Ascending aorta (tissue), 2 donors: ENCODE measurements at regions not wholly inside any gene's neighbourhood (a gene's known extent, or its start where the extent isn't known, plus 50 kb on each side); places are given as distances from the start of the nearest gene placed in this dataset.

ENCODE experiments used
- DNase-seq, 2 donors: peaks; one replicate each; pipeline ENCODE4 v3.0.0-alpha.2; 2019; ENCODE audit warnings: low spot score in 2 of 2
- H3K27ac ChIP-seq, 2 donors: fragments of 200-600 bp; sonication (generic); one replicate each; pipeline ENCODE4 v1.5.1; 2016 to 2017; ENCODE audit warnings: mild to moderate bottlenecking in 1 of 2
- H3K27me3 ChIP-seq: fragments of 200-600 bp; sonication (generic); one replicate; pipeline ENCODE4 v1.5.1; 2017
- H3K36me3 ChIP-seq, 2 donors: fragments of 200-600 bp; sonication (generic); one replicate each; pipeline ENCODE4 v1.5.1; 2016
- H3K4me1 ChIP-seq, 2 donors: fragments of 200-600 bp; sonication (generic); one replicate each; pipeline ENCODE4 v1.5.1; 2016 to 2017; ENCODE audit warnings: mild to moderate bottlenecking in 1 of 2
- H3K4me3 ChIP-seq, 2 donors: fragments of 200-600 bp; sonication (generic); one replicate each; pipeline ENCODE4 v1.5.1; 2016 to 2017; ENCODE audit warnings: mild to moderate bottlenecking in 1 of 2
- H3K9me3 ChIP-seq, 2 donors: fragments of 200-600 bp; sonication (generic); one replicate each; pipeline ENCODE4 v1.5.1; 2016
- CTCF ChIP-seq, 3 experiments: fragments of 200-600 bp in 2 of 3; fragments of 450-650 bp in 1 of 3; sonication (generic) in 2 of 3; IDR thresholded peaks; one replicate each; pipeline ENCODE4 v1.5.1; 2016 to 2019; ENCODE audit warnings: antibody characterized with exemption in 3 of 3, mild to moderate bottlenecking in 1 of 3, moderate library complexity in 1 of 3
- intact Hi-C: fragments of 100-400 bp; cut with DNase I; formaldehyde crosslinking; loops from one replicate; pipeline ENCODE4 v1.15.1; 2023

- intact Hi-C loops = no loop called here
- no peaks in the 10 kb centered on the region for H3K36me3 ChIP-seq
- H3K27me3 ChIP-seq = no peaks in the 10 kb centered on the region
- H3K4me3 ChIP-seq = no peak overlapping the region
- H3K9me3 ChIP-seq = no peaks in the 10 kb centered on the region
- H3K4me1 ChIP-seq = no peaks in the 10 kb centered on the region
- DNase-seq = no peak
- TF ChIP-seq CTCF (IDR thresholded peaks at IDR 0.05) = no peak
- no peak overlapping the region for H3K27ac ChIP-seq
These were observed 225.1 kb downstream of the CBLN1 start for GRCh38 chr16:49056546-49056945.

DNA sequence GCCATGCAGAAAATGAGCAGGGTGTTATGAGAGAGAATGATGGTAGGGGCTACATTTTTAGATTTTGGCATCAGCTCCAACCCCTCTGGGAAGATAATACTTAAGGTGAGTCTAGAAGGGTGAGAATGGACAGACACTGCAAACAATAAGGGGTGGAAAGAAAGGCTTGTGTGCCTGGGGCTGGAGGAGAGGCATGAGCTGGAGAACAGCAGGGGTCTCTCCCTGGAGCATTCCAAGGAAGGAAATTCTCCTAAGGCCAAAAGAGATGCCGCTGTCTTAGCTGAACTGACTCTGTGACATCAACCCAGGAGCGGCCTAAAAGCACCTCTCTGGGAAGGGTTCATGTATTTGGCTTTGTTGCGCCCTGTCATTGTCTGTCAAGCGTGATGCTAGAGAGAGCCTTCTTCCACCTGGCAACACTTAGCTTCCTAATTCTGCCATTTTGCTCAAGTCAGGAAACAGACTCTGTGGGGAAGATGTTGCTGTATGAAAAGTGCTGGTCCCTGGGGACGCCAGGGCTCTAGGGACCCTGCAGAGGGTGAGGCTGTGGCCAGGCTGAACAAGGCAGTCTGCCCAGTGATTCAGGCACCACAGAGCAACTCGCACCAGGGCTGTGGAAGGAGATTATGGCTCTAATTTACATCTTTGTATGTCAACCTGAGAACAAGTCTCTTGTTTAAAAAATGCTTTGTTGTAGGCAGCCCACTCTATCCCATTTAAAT is 225.7 kb downstream of the CBLN1 start:
- H3K27ac ChIP-seq = no peak overlapping the region
- H3K9me3 ChIP-seq = no peaks in the 10 kb centered on the region
- TF ChIP-seq CTCF (IDR thresholded peaks at IDR 0.05) = no peak
- no peak for DNase-seq
- no peaks in the 10 kb centered on the region for H3K4me1 ChIP-seq
- no peak overlapping the region for H3K4me3 ChIP-seq
- no peaks in the 10 kb centered on the region for H3K27me3 ChIP-seq
- no peaks in the 10 kb centered on the region for H3K36me3 ChIP-seq
- intact Hi-C loops = no loop called here

DNA sequence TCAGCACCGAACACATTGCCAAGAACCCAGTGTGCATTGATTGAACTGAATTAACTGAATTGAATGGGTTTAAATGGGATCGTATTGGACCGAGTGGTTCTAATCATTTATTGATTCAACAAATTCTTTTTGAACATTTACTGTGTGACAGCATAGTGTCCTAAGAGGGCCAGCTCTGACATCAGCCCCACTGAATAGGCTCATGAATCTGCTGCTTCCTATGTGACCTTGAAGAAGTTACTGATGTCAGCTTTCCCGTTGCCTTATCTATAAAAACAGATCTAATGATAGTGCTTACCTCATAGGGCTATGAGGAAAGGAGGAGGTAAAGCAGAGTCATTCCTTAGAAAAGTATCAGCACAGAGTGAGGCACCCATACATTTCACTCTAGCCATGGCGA is 226.3 kb downstream of the CBLN1 start:
- Histone ChIP-seq H3K27ac (no peak overlapping the region), H3K27me3 (no peaks in the 10 kb centered on the region), H3K9me3 (no peaks in the 10 kb centered on the region), H3K36me3 (no peaks in the 10 kb centered on the region), H3K4me1 (no peaks in the 10 kb centered on the region), H3K4me3 (no peak overlapping the region)
- intact Hi-C loops = no loop called here
- DNase-seq = no peak
- TF ChIP-seq CTCF (IDR thresholded peaks at IDR 0.05) = no peak

DNA sequence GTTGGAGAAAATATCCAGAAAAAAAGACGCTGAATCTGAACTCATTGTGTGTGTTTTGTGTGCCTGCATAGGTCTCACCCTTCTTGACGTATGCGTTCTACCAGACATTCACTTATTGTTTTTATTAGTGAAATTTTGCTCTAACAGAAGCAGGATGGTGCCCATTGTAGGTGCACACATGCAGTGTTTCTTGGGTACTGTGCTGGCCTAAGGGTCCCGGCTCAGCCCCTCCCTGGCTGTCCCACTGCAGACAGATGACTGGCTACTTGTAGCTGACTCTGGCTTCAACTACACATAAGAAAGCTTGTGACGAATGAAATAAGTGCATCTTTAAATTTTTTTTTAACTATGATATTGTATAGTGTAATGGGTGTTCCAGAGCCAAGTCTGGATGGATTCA is 227.0 kb downstream of the CBLN1 start:
- Histone ChIP-seq H3K27ac (no peak overlapping the region), H3K4me3 (no peak overlapping the region), H3K36me3 (no peaks in the 10 kb centered on the region), H3K9me3 (no peaks in the 10 kb centered on the region), H3K27me3 (no peaks in the 10 kb centered on the region), H3K4me1 (no peaks in the 10 kb centered on the region)
- intact Hi-C loops = no loop called here
- no peak for DNase-seq
- TF ChIP-seq CTCF (IDR thresholded peaks at IDR 0.05) = no peak

DNA sequence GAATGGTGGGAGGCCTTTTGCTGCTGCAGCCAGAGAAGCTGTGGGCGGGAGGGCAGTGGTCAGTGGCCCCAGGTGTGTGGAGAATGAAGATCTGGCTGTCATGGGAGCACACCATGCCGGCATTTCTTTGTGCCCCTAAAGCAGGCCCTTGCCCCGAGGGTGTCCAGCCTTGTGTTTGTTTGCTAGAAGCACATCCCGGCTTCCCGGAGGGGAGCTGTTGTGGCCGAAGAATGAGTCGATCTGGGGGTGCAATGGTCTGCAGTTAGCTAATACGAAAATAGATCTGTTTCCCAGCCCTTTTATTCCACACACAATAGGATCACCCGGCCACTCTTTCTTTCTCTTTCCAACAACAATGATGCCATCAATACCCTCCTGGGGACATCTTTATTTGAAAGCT is 228.8 kb downstream of the CBLN1 start:
- Histone ChIP-seq H3K9me3 (no peaks in the 10 kb centered on the region), H3K4me3 (no peak overlapping the region), H3K27me3 (no peaks in the 10 kb centered on the region), H3K4me1 (no peaks in the 10 kb centered on the region), H3K36me3 (no peaks in the 10 kb centered on the region), H3K27ac (no peak overlapping the region)
- intact Hi-C loops = no loop called here
- DNase-seq = no peak
- no peak for TF ChIP-seq CTCF (IDR thresholded peaks at IDR 0.05)

- Histone ChIP-seq H3K4me1 (no peaks in the 10 kb centered on the region), H3K9me3 (no peaks in the 10 kb centered on the region), H3K27me3 (no peaks in the 10 kb centered on the region), H3K36me3 (no peaks in the 10 kb centered on the region), H3K27ac (no peak overlapping the region), H3K4me3 (no peak overlapping the region)
- intact Hi-C loops = no loop called here
- TF ChIP-seq CTCF (IDR thresholded peaks at IDR 0.05) = no peak
- DNase-seq = no peak
These were observed 230.1 kb downstream of the CBLN1 start for GRCh38 chr16:49051576-49051975.
